Embryonic facial prominence (tissue), 1 donor: ENCODE measurements at regions not wholly inside any gene's neighbourhood (a gene's known extent, or its start where the extent isn't known, plus 50 kb on each side); places are given as distances from the start of the nearest gene placed in this dataset.
"Not testable (repeated sequence)": the region's sequence is repeated elsewhere in the genome, so short reads cannot be mapped to it uniquely, and the experiment has no call there.

Experiments used
- DNase-seq: peaks from one replicate; pipeline ENCODE4 v3.0.0-alpha.2; 2016; ENCODE audit errors: extremely low spot score

DNA sequence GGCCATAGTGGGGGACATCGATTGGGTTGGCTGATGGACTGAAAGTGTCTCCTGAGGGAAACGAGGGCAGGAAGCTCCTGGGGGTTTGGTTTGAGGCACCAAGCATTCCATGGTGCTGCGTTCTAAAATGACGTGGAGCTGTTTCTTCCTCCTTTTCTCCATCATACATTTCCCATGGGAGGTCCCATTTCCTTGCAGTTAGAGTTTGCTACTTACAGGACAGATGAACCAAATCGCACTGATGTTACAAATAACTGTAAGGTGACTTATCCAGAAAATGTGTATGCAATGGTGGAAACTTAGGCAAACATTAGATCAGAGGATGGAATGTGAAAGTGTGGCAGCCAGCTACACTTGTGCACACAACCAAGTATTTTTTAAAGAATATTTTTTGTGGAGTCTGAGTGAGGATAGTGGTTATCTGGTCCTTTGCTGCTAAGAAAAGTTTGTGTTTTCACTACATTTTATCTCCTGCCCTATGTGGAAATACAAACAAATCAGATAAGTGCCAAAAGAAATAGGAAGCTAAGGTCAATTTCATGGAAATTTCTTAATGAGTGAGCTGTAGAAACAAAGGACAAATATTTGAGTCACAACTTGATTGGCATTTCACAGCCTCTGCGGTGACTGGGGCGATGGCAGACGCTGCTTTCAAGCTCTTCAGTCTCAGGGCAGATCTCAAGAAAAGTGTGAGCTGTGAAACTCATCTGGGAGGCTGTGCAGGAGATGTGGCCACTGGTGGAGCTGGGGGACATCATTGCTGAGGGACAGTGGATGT is 256.2 kb downstream of the TSN start:
- no peak for DNase-seq

DNA sequence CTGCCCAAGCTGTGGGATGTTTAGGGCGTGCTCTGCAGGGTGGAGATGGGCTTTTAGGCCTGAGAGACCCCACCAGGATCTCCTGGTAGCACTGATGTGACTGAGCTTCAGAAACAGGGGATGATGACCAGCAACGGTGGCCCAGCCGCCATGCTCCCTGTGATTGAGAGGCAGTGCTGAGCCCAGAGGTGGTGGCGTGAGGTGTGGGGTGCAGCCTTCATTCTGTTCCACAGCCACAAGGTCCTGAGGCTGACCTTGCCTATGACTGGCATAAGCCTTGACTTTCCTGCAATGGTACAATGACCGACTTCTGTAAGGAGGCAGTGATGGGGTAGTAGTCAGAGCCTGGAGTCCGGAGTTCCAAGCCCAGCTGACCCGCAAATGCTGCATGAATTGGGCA is 263.3 kb downstream of the TSN start:
- no peak for DNase-seq

DNA sequence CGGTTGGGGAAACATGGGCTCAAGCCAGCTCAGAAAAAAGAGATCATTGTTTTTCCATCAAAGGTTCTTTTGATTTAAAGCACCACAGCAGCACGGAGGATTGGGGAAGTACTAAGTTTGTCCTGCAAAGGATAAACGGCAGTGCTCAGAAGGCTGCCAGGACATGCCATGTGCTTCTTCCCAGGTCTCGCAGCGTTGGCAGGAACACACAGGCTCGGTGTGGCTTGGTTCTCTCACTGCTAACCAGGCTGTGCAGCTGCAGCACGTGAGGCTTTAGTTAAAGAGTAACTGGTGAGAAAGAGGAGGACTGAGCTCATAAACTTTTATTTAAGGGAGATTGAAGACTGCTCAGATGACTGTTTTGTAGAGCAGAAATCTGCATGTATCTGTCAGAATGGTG is 264.3 kb downstream of the TSN start:
- DNase-seq = no peak

DNA sequence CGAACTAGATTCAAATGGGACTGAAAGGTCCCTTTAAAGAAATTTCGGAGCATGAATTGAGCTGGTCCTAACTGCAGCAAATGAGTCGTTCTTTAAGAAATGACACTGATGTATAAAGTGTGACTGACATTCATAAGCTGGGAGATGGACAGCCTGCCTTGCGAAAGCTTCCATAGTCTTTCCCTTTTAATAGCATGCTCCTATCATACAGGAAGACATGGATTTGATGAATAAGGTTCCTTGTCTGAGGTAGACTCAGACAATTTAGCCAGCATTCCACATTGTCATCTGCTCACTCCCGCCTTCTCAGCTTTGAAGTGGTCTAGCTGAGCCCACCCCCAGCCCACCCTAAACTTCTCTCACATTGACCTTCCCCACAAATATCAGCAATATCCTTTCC is 264.9 kb downstream of the TSN start:
- DNase-seq = no peak

DNA sequence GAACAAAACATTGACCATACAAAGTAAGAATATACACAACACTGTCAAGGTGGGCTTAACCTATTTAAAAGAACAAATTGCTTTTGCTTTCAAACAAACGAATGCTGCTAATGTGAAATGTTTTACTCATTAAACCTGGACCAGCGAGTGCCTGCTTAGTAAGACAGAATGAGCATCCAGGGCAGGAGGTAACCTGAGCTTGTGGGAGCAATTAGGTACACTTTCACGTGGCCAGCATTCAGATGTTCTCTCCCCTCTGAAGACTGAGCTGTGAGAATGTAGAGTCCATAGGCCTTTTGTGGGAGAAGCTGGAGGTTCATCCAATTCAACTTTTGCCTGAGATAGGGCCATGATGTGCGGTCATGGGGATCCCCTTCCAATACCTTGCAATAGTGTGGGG is 266.5 kb downstream of the TSN start:
- DNase-seq = no peak

DNA sequence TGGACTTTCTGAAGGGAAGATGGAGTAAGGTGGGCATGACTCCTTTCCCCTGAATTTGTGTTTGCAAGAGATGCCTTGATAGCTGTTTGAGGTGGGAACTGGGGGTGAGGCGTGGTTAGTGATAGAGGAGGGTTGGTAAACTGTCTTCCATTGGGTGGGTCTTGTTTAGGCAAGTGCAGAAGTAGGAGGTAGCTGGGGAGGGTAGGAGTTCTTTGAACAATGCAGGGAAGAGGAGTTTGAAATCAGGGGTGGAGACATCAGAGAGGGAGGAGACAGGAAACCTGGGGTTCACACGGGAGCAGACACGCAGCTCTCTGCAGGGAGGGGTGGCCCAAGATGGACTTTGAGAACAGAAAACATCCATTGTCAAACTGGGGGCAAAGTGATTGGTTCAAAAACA is 267.1 kb downstream of the TSN start:
- no peak for DNase-seq

DNA sequence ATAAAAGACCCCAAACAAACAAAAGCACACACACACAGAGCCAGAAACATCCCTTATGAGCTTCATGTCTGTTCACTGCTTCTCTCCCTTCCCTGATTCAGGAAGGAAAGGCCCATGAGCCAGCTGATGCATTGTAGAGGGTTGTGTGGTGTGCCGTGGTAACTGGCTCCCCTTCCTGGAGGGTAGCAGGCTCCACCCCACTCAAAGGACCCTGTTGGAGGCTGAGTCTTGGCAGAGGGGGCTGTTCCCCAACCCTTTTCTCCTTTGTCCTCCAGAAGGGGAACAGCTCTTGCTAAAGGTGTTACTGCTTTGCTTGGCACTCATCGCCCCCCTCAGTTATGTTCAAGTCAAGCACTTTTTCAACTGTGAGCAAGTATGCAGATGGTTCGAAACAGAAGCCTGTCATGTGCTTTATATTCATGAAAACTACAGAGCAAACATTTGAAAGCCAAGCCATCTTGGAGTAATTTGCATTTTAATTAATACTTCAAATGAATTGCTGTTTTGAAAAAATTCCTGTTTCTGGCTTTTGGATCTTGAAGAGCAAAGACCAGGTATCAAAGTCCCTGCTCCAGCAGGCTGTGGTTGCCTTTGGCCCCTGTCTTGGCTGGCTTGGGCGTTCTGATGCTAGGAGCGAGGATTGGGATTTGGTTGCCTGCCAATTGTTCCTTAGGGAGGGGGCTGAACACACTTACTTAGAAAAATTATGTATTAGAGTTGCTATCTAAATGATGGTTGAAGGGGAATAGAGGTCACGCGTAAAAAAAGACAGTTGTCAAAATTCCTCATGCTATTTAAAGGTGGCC is 267.8 kb downstream of the TSN start:
- no peak for DNase-seq

DNA sequence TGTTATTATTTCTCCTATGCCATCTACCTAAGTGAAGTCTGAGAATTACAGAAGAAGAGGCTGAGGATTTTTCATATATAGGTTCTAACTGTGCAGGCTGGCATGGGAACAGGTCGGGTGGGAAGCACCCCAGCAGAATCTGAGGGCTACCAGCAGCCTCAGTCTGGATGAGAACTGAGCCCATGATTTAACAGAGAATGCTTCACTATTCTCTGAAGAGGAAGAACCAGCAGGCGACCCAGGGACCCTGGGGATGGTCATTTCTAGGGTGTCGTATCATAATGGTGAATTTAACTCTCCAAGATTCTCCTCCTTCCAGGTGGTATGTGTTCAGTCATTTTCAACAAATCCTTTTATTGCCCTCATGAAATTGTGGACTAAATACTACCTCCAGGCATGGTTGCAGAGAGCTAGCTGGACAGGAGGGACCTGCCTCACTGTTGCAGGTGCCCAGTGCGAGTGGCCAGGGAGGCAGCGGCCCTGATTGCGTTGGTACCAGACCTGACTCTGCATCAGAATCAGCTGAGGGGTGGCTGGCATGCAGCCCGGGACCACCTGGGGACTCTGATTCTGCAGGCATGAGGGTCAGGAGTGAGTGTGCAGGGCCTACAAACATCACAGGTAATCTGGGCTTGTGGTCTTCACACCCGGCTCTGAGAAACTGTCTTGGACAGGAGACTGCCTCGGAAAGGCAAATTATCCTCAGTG is 272.2 kb downstream of the TSN start:
- no peak for DNase-seq

DNA sequence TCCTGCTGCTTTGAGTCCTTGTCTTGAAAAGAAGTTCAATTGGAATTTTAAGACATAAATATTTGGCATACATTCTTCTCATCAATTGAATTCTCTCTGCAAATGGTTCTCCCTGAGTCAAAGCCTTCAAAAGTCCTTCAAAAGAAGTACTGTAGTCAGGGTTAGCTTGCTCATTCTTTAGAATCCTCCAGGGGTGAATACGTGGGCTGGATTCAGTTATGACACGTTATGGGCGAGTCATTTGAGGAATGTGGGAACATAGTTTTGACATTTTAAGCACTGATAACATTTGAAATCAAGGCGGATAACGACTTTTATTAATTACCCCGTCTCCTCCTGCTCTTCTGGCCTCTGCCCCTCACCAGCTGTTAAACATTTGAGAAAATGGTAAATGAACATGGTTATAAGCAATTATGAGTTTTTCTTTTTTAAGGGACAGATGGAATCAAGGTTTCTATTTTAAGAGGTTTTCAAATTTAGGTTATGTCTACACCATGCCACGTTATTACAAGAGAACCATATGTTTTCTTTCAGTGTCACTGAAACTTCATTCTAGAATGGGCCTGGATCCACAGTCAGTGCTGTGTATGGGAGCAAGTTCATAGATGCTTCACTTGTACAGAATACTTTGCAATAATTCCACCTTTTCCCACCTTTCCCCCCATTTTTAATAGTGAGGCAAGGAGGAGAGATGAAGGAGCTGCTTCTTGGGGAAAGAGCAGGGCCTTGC is 273.1 kb downstream of the TSN start:
- no peak for DNase-seq

DNA sequence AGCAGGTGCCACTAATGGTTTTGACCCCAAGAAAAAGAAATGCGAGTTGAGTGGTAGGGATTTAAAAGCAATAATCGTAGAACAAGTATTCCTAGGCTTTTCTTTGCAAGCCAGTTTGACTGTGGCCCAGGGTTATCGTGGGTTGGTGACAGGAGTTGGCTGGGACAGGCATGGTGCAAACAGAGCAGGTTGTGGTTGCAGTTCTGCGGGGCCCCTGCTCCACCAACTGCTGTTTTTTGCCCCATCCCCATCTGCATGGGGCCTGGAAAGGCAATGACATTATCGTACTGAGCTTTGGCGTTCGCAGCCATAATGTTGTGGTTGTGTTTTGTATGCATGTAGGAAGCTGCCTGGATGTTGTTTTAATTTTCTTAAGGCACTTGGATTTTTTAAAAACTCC is 274.0 kb downstream of the TSN start:
- DNase-seq = no peak

DNA sequence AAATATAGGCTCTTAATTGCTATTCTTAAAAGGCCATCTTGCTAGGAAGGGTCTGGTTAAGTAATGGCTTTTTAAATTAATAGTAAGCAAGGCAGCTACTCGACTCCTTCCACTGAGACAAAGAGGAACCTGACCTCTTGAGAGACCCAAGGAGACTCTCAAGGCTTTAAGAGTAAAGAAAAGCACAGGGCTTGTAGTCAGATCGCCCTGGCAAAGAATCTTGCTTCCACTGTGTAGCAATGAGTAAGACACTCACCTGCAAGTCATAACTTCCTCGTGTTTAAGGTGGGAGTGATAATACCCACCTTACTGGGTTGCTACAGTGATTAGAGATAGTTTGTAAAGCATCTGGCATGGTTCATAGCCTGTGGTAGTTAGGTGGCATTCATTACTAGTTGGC is 274.5 kb downstream of the TSN start:
- no peak for DNase-seq

DNA sequence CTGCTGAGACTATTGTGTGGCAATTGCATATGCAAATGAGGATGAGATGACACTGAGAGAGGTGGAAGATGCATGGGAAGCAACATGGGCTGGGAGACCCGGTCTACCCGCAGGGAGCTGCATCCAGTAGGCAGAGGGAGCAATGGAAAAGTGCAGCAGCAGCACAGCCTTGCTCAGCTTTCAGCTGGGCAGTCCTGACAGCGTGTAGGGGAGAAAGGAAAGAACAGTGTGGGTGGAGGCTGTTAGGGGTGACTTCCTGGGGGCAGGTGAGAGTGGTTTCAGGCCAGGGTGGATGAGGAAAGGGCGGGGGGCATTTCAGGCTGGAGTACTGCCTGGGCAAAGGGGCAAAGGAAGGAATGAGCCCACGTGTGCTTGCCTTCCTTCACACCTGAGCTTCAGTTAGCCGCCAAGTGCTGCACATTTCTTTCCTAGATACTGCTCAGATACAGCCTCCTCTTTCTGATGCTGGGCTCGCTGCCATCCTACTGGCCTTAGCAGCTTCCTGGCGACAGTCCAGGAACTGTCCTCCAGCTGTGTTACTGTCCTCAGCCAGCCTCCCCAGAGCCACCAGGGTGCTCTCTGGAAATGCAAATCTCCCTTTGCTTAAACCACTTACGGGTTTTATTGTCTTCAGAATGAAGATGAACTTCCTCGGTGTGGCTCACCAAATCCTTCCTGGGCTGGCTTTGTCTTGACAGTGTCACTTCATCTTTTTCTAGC is 276.3 kb downstream of the TSN start:
- DNase-seq = no peak

DNA sequence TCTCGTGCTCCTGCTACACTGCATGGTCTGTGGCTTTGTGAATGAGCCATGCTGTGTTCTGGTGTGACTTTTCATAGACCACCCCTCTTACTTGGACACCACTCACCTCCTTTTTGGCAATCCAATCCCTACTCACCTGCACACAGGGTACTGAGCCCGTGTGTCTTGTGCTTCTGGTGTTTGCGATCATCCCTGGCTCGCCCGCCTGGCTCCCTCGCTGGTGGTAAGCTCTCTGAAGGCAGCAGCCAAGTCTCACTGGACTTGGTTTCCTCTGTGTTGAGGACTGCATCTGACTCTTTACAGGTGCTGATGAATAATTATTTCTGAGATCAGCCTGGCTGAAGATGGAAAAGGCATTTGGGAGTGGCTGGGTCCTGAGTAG is 276.8 kb downstream of the TSN start:
- DNase-seq = no peak

DNA sequence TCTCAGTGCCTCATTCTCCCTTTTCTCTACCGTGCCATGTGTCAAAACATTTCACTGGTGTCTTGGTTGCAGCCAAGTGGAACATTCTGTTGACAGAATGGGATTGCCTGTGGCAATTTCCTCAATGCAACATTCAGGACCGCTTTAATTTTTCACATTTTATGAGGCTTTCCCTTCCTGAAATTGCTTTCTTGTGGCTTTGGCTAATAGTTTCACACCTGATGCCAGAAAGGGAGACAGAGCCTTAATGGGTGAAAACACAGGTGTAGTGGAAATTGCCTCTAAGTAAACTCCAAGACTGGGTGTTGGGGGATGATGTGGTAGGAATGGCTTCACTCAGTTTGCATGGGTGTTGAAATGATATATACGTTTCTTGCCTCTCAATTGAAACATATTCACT is 278.3 kb downstream of the TSN start:
- no peak for DNase-seq

DNA sequence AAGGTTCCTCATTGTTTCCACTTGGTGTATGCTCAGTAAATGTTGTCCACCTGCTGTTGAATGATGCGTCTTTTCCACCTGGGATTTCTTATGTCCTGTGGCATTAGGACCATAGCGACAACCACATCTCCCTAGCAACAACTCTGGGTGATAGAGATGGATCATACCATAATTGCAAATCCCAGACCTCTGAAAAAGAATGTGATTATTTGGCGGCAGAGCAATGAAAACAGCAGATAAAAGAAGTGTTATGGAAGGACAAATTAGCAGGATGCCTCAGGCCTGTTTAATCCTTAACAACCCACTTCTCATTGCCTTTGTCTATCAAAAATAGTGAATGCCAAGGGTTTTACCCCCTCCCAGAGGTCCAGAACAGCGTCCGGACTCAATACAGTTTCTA is 278.9 kb downstream of the TSN start:
- DNase-seq = no peak

DNA sequence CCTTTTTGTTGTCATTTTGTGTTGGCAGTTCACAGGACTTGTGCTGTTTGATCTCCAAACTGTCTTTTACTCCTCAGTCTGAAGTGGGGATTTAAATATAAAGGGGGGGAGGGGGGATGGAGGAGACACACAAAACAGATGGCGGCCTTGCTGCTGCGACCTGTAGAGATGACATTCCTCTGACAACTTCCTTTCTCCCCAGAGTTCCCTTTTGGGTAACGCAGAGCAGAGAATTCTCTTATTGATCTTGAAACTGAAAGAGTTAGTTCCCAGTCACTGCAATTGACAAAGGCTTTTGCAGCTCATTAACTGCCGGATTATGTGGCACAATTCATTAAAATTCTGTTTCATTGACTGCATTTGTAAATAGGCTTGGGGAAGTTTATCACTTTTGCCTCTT is 279.3 kb downstream of the TSN start:
- DNase-seq = no peak

DNA sequence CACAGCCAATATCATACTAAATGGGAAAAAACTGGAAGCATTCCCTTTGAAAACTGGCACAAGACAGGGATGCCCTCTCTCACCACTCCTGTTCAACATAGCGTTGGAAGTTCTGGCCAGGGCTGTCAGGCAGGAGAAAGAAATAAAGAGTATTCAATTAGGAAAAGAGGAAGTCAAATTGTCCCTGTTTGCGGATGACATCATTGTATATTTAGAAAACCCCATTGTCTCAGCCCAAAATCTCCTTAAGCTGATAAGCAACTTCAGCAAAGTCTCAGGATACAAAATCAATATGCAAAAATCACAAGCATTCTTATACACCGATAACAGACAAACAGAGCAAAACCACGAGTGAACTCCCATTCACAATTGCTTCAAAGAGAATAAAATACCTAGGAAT is 283.4 kb downstream of the TSN start:
- not testable (repeated sequence) for DNase-seq

DNA sequence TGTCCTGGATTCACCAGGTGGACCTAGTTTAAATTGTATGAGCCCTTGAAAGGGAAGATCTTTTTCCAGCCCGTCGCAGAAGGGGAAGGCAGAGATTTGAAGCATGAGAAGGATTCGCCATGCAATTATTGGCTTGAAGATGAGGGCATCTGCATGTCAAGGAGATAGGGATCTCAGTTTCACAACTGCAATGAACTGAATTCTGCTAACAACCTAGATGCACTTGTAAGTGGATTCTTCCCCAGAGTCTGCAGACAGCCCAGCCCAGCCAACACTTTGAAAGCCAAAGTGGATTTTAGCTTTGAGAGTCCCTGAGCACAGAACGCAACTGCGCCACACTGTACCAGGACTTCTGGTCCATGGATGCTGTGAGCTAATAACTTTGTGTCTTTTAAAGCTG is 286.0 kb downstream of the TSN start:
- DNase-seq = no peak

DNA sequence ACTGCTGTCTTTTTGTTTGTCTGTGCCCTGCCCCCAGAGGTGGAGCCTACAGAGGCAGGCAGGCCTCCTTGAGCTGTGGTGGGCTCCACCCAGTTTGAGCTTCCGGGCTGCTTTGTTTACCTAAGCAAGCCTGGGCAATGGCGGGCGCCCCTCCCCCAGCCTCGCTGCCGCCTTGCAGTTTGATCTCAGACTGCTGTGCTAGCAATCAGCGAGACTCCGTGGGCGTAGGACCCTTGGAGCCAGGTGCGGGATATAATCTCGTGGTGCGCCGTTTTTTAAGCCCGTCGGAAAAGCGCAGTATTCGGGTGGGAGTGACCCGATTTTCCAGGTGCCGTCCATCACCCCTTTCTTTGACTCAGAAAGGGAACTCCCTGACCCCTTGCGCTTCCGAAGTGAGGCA is 296.2 kb downstream of the TSN start:
- not testable (repeated sequence) for DNase-seq

DNA sequence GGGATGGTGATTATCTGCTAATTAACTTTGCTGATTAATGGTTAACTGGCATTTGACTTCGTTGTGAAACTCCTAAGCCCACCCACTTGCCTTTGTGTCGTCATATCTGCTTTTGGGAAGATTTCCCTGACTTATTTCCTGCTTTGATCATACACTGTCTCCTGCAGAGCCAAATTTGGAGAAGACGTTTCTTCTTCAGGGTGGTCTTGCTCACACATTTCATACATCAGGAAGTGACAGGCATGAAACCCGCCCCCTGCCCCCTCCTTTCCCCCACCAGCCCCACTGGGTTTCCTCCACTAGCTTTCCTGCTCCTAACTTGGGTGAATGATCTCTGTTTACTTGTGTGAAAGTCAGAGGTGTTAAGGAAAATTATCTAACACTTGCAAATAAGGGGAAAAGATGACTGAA is 300.1 kb downstream of the TSN start:
- DNase-seq = no peak

DNA sequence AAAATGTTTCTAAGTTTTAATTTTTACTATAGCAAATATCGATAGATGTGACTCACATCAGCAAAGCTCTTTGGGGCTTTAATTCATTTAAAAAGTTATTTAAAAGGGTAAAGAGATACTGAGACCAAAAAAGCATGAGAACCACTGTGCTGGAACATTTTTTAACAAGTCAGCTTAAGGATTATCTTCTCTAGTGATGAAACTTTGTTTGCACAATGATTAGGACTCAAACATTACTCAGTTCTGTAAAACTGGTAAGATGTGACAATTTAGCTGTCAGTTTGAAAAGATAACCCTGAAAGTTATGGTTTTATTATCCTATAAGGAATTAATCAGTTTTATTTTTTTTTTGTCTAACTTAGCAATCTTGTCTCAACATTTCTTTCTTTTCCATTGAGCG is 301.4 kb downstream of the TSN start:
- DNase-seq = no peak
